Kidney (tissue), 13 donors: ENCODE measurements at regions not wholly inside any gene's neighbourhood (a gene's known extent, or its start where the extent isn't known, plus 50 kb on each side); places are given as distances from the start of the nearest gene placed in this dataset.

Source experiments
- DNase-seq, 5 donors: peaks; one replicate each; pipeline ENCODE4 v3.0.0-alpha.2; 2013 to 2020
- FAIRE-seq: peaks from 2 replicates; lab custom pipeline; 2012; peaks lifted over from hg19 to GRCh38; lab: Jason Lieb, UNC
- H3K27ac ChIP-seq, 2 donors: one replicate each; pipeline ENCODE4 v1.7.0; 2013; ENCODE audit warnings: low read depth in 2 of 2, low read length in 2 of 2, inconsistent platforms in 1 of 2
- H3K27me3 ChIP-seq: one replicate; pipeline ENCODE4 v1.7.1; 2013; ENCODE audit warnings: low read length, inconsistent platforms; ENCODE audit not compliant: control insufficient read depth, insufficient read depth
- H3K36me3 ChIP-seq, 3 donors: one replicate each; pipeline versions ENCODE4 v1.7.0 to v1.7.1; 2013; ENCODE audit warnings: low read length in 3 of 3, control low read depth in 1 of 3, inconsistent platforms in 1 of 3; ENCODE audit not compliant: insufficient read depth in 3 of 3, control insufficient read depth in 2 of 3
- H3K4me1 ChIP-seq, 3 donors: one replicate each; pipeline versions ENCODE4 v1.7.0 to v1.7.1; 2013; ENCODE audit warnings: low read length in 3 of 3, inconsistent platforms in 1 of 3, low read depth in 1 of 3; ENCODE audit not compliant: control insufficient read depth in 2 of 3, insufficient read depth in 2 of 3
- H3K4me3 ChIP-seq, 3 donors: one replicate each; pipeline versions ENCODE4 v1.7.0 to v1.8.1; 2013; ENCODE audit warnings: low read length in 3 of 3, control low read depth in 1 of 3, inconsistent platforms in 1 of 3
- H3K9ac ChIP-seq, 3 donors: one replicate each; pipeline versions ENCODE4 v1.7.0 to v1.7.1; 2013; ENCODE audit warnings: low read length in 3 of 3, control low read depth in 1 of 3, inconsistent platforms in 1 of 3
- H3K9me3 ChIP-seq, 3 donors: one replicate each; pipeline versions ENCODE4 v1.7.0 to v1.7.1; 2013; ENCODE audit warnings: low read length in 3 of 3, control low read depth in 1 of 3, inconsistent platforms in 1 of 3; ENCODE audit not compliant: control insufficient read depth in 2 of 3, insufficient read depth in 1 of 3
- intact Hi-C: fragments of 100-400 bp; cut with DNase I; formaldehyde crosslinking; loops from one replicate; pipeline ENCODE4 v1.11.1; 2022
- TF ChIP-seq, protein P1 (sequence below): IDR thresholded peaks from 3 replicates; pipeline ENCODE4 v1.5.1; 2012; ENCODE audit warnings: mild to moderate bottlenecking, moderate library complexity, borderline replicate concordance; ENCODE audit not compliant: insufficient read depth; ENCODE audit errors: extremely low read depth
- donor health status: control.
- donor health status: control.
- donor health status: control.
- donor health status: control.
- donor health status: control.
- donor health status: DM: yes; HTN: yes; CAD: no.
- donor health status: Normal renal cell carcinoma (clear cell type).

DNA sequence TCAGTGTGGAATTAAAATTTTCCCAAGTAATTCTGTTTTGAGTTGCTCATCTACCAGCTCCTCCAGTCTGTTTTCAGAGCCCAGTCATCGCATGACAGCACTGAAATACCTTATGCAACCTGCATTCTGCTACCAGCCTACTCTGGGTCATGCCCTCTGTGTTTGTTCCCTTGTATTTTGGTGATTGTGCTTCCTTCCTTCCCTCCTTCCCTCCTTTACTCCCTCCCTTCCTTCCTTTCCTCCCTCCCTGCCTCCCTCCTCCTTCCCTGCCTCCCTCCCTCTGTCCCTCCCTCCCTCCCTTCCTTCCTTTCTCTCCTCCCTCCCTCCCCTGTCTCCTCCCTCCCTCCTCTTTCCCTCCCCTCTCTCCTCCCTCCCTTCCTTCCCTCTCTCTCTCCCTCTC is 289.6 kb downstream of the CDH2 start:
- no peaks in the 10 kb centered on the region for H3K4me1 ChIP-seq
- intact Hi-C loops = no loop called here
- H3K36me3 ChIP-seq = no peaks in the 10 kb centered on the region
- no peak for DNase-seq
- H3K4me3 ChIP-seq = no peak overlapping the region
- TF ChIP-seq, protein P1, sequence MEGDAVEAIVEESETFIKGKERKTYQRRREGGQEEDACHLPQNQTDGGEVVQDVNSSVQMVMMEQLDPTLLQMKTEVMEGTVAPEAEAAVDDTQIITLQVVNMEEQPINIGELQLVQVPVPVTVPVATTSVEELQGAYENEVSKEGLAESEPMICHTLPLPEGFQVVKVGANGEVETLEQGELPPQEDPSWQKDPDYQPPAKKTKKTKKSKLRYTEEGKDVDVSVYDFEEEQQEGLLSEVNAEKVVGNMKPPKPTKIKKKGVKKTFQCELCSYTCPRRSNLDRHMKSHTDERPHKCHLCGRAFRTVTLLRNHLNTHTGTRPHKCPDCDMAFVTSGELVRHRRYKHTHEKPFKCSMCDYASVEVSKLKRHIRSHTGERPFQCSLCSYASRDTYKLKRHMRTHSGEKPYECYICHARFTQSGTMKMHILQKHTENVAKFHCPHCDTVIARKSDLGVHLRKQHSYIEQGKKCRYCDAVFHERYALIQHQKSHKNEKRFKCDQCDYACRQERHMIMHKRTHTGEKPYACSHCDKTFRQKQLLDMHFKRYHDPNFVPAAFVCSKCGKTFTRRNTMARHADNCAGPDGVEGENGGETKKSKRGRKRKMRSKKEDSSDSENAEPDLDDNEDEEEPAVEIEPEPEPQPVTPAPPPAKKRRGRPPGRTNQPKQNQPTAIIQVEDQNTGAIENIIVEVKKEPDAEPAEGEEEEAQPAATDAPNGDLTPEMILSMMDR = no peak
- no peaks in the 10 kb centered on the region for H3K27me3 ChIP-seq
- no peak overlapping the region for H3K27ac ChIP-seq
- H3K9ac ChIP-seq = no peak overlapping the region
- FAIRE-seq = no peak
- H3K9me3 ChIP-seq = no peaks in the 10 kb centered on the region

DNA sequence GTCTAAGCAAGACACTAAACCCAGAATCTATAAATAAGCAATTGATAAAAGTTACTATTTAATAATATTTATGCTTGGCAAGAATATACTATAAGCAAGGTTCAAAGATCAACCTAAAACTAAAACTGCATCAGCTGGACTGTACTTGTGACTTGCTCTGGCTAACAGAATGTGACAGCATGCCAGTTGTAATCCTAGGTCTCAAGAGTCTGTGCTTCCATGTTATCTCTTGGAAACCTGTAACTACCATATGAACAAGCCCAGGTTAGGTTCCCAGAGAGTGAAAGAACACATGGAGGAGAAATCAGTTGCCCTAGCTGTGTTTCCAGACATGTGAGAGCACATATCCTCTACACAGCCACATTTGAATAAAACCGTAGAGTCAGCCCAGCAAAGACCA is 297.4 kb downstream of the CDH2 start:
- no peaks in the 10 kb centered on the region for H3K4me1 ChIP-seq
- FAIRE-seq (no peak), DNase-seq (no peak)
- H3K9me3 ChIP-seq = no peaks in the 10 kb centered on the region
- intact Hi-C loops = no loop called here
- H3K9ac ChIP-seq = no peak overlapping the region
- TF ChIP-seq, protein P1 = no peak
- H3K27ac ChIP-seq = no peak overlapping the region
- H3K4me3 ChIP-seq = no peak overlapping the region
- no peaks in the 10 kb centered on the region for H3K36me3 ChIP-seq
- no peaks in the 10 kb centered on the region for H3K27me3 ChIP-seq

DNA sequence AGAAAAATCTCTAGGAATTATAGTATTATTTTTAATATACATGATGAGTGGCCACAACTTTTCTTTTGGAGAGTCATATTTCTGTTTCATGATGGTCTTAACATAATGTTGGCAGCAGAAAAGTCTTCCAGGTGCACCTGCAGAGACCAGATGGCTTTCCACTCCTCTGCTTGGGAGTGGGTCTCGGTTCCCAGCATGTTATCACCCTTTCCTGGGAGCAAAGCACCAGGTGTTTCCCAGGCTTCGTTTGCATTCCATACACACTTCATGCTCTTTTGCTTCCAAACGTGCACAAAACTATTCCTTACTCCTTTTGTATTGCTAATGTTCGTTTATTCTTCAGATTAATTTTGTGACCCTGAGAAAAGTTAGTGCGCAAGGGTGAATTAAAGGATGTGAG is 305.2 kb downstream of the CDH2 start:
- Histone ChIP-seq H3K4me1 (no peaks in the 10 kb centered on the region), H3K9me3 (no peaks in the 10 kb centered on the region), H3K9ac (no peak overlapping the region), H3K27ac (no peak overlapping the region), H3K36me3 (no peaks in the 10 kb centered on the region), H3K4me3 (no peak overlapping the region), H3K27me3 (no peaks in the 10 kb centered on the region)
- no peak for FAIRE-seq
- TF ChIP-seq, protein P1 = no peak
- DNase-seq = peak in 2 of 5 donors; percentile 22 to 29
- intact Hi-C loops = no loop called here

DNA sequence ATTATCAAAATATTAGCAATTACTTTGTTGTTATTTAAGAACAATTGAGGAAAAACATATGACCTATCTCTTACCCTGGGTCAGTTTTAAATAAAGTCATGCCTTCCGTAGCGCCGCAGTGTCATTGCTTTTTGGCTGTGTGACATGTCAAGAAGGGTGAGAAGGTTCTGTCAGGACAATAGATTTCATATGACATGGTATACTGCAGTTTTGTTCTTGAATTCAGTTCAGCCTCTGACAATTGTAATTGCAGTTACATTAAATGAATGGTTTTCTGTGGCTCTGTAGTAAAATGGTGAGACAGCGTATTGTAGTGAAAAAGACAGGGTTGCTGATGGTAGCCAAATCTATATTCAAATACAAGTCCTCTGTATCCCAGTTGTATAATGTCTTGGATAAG is 307.2 kb downstream of the CDH2 start:
- Histone ChIP-seq H3K4me3 (no peak overlapping the region), H3K9me3 (no peaks in the 10 kb centered on the region), H3K36me3 (no peaks in the 10 kb centered on the region), H3K27me3 (no peaks in the 10 kb centered on the region), H3K4me1 (no peaks in the 10 kb centered on the region), H3K9ac (no peak overlapping the region), H3K27ac (no peak overlapping the region)
- intact Hi-C loops = no loop called here
- TF ChIP-seq, protein P1 = no peak
- no peak for FAIRE-seq
- DNase-seq = no peak
